ENCODE measurements at regions not wholly inside any gene's neighbourhood (a gene's known extent, or its start where the extent isn't known, plus 50 kb on each side); places are given as distances from the start of the nearest gene placed in this dataset.

- no peak for TF ChIP-seq CTCF (conservative IDR thresholded peaks at IDR 0.05)
- no peak overlapping the region for H3K27ac ChIP-seq
Measured at GRCh38 chr15:66947471-66947870, 117.9 kb upstream of the SMAD3 start.

GRCh38 chr15:66948294-66948693 is 117.1 kb upstream of the SMAD3 start:
- no peak for TF ChIP-seq CTCF (conservative IDR thresholded peaks at IDR 0.05)
- H3K27ac ChIP-seq = no peak overlapping the region

DNA sequence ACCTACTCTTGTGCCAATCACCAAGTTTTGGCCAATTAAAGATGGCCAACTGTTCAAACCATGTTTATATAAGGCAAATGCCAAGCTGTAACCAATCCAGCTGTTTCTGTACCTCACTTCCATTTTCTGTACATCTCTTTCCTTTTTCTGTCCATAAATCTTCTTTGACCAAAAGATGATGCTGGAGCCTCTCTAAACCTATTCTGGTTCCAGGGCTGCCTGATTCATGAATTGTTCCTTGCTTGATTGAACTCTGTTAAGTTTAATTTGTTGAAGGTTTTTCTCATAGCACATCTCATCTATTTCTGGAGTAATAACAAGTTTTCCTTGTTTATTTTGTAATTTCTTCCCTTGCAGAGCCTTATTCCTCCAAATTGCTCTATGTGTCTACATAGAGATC is 115.3 kb upstream of the SMAD3 start:
- no peak overlapping the region for H3K27ac ChIP-seq

GRCh38 chr15:66951531-66952320 is 113.7 kb upstream of the SMAD3 start:
- H3K27ac ChIP-seq = no peak overlapping the region
- TF ChIP-seq CTCF (conservative IDR thresholded peaks at IDR 0.05) = no peak

More for the DNA sequence above, 115.3 kb upstream of the SMAD3 start:
- no peak for TF ChIP-seq CTCF (conservative IDR thresholded peaks at IDR 0.05)

DNA sequence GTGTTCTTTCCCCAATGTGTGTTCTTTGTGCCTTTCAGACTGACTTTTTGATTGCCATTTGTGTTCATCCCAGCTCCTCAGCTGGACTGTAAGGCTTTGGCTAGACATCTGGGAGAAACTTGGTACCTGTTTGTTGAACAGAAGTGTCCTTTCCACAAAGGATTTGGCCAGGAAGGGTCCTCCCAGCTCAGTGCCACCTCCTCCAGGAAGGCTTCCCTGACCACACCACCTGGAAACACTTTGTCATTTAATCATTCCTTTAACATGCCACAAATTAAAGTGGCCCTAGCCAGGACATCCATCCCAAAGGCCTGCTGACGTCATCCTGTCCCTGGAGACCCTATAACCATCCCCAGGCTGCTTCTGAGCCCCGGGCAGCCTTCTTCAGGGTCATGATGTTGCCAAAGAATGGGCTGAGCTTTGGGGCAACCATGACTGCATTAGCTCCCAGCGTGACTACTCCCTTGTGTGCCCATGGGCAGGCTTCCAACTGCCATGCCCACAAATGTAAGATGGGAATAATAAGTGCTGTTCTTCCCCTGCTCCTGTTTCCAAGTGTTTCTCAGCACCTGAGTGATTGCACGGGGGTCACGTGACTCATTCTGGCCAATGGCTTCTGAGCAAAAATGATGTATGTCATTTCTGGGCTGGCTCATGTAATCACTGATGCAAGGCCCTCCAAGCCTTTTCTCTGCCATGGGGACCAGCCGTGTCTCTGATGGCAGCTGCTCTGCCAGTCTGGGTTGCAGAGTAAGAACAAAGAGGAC is 112.5 kb upstream of the SMAD3 start:
- H3K27ac ChIP-seq = no peak overlapping the region
- TF ChIP-seq CTCF (conservative IDR thresholded peaks at IDR 0.05) = no peak

DNA sequence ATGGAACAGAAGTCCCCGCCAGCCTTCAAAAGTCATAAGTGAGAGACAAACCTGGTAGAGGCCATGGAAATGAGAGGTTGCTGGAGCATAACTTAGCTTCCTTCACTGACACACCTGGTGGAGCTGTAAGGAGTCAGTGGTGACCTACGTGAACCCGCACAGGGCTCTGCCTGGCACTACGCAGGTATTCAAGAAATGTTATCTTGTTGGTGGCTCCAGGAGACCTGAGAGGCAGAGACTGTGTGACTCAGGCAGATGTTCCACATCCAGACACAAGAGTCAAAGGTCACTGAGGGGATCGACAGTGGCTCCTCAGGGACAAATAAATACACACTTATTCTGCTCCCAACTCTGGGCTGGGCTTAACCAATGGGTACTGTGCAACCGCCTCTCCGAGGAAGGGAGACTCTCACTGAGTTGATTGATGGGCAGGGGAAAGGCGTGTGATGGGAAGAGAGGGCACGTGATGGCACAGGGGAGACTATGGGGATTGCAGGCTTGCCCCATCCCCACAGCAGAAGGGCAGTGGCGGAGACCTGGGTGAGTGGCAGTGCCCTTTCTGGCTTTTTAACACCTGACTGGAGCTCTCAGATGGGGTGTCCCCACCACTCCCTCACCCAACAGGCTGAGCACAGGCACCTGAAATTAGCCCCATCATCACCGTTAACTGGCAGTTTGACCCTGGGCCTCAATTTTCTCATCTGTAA is 111.7 kb upstream of the SMAD3 start:
- TF ChIP-seq CTCF (conservative IDR thresholded peaks at IDR 0.05) = no peak
- no peak overlapping the region for H3K27ac ChIP-seq

GRCh38 chr15:66954601-66955000 is 110.8 kb upstream of the SMAD3 start:
- no peak overlapping the region for H3K27ac ChIP-seq
- TF ChIP-seq CTCF (conservative IDR thresholded peaks at IDR 0.05) = no peak
